Tibial nerve (tissue), 4 donors: ENCODE measurements at regions not wholly inside any gene's neighbourhood (a gene's known extent, or its start where the extent isn't known, plus 50 kb on each side); places are given as distances from the start of the nearest gene placed in this dataset.
"Not testable (repeated sequence)": the region's sequence is repeated elsewhere in the genome, so short reads cannot be mapped to it uniquely, and the experiment has no call there.

Experiments used
- DNase-seq, 2 donors: peaks; one replicate each; pipeline ENCODE4 v3.0.0-alpha.2; 2019; ENCODE audit warnings: low spot score in 2 of 2
- H3K27ac ChIP-seq, 4 donors: fragments of 200-600 bp; sonication (generic) in 3 of 4; one replicate each; pipeline ENCODE4 v1.5.1; 2017 to 2019; ENCODE audit warnings: mild to moderate bottlenecking in 1 of 4
- H3K27me3 ChIP-seq, 2 donors: fragments of 200-600 bp; sonication (generic) in 1 of 2; one replicate each; pipeline versions ENCODE4 v1.5.1 to v1.6.0; 2017 to 2019
- H3K36me3 ChIP-seq, 3 donors: fragments of 200-600 bp; sonication (generic); one replicate each; pipeline ENCODE4 v1.5.1; 2018 to 2019
- H3K4me1 ChIP-seq, 4 donors: fragments of 200-600 bp; sonication (generic) in 3 of 4; one replicate each; pipeline ENCODE4 v1.5.1; 2017 to 2019
- H3K4me3 ChIP-seq, 4 donors: fragments of 200-600 bp; sonication (generic) in 3 of 4; one replicate each; pipeline ENCODE4 v1.5.1; 2017 to 2019; ENCODE audit warnings: mild to moderate bottlenecking in 1 of 4, moderate library complexity in 1 of 4
- H3K9me3 ChIP-seq, 4 donors: fragments of 200-600 bp; sonication (generic) in 3 of 4; one replicate each; pipeline ENCODE4 v1.5.1; 2017 to 2019
- EP300 ChIP-seq, 2 donors: sonication (generic); formaldehyde crosslinking; IDR thresholded peaks; one replicate each; pipeline ENCODE4 v1.6.1; 2017; ENCODE audit warnings: antibody characterized with exemption in 2 of 2, mild to moderate bottlenecking in 1 of 2
- POLR2A ChIP-seq, 2 donors: fragments of 450-650 bp; IDR thresholded peaks; one replicate each; pipeline ENCODE4 v1.6.1; 2017; ENCODE audit warnings: antibody characterized with exemption in 2 of 2, mild to moderate bottlenecking in 2 of 2, moderate library complexity in 2 of 2
- WGBS, 2 donors: methylation state at CpG; one replicate each; pipeline ENCODE4 v1.1.5; 2018; 5-methylcytosine and 5-hydroxymethylcytosine counted together
- TF ChIP-seq, protein P1 (sequence below), 5 experiments: fragments of 200-600 bp in 3 of 5; fragments of 450-650 bp in 2 of 5; sonication (generic) in 3 of 5; IDR thresholded peaks; one replicate each; pipeline ENCODE4 v1.5.1; 2016 to 2019; ENCODE audit warnings: antibody characterized with exemption in 5 of 5, mild to moderate bottlenecking in 3 of 5, moderate library complexity in 2 of 5

DNA sequence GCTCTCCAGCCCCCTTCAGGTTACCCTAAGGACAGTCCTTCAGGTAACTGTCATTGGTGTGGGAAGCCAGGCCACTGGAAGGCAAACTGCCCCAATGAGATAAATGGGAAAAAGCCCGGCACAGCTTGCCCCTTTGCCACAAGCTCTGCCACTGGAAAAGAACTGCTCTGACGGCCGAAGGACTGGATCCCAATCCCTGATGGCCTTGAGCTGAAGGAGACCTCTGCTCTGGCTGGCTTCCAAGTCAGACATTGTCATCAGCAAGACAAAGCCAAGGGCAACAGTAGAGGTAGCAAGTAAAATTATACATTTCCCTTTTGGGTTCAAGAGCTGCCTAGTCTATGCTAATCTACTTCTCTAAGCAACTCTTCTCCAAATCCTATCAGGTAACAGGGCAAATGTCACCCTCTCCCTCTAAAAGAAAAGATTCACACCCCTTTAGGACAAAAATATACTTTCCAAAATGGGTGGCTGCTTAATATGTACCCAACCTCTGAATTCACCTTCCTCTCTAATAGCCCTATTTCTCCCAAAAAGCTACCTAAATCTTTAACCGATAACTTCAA, 145.8 kb downstream of the ADSS2 start:
- WGBS, 2 donors, result 86 to 88% methylated on average over 4 of the region's 4 CpGs
- H3K36me3 ChIP-seq, result no peaks in the 10 kb centered on the region
- no peak overlapping the region for H3K4me3 ChIP-seq
- DNase-seq, result no peak
- H3K4me1 ChIP-seq, result peaks cover 0 to 15% (median 0%) of the 10 kb centered on the region in 4 donors
- no peak overlapping the region for H3K27ac ChIP-seq
- TF ChIP-seq POLR2A (IDR thresholded peaks at IDR 0.05), result no peak
- no peak for TF ChIP-seq EP300 (IDR thresholded peaks at IDR 0.05)
- TF ChIP-seq, protein P1, sequence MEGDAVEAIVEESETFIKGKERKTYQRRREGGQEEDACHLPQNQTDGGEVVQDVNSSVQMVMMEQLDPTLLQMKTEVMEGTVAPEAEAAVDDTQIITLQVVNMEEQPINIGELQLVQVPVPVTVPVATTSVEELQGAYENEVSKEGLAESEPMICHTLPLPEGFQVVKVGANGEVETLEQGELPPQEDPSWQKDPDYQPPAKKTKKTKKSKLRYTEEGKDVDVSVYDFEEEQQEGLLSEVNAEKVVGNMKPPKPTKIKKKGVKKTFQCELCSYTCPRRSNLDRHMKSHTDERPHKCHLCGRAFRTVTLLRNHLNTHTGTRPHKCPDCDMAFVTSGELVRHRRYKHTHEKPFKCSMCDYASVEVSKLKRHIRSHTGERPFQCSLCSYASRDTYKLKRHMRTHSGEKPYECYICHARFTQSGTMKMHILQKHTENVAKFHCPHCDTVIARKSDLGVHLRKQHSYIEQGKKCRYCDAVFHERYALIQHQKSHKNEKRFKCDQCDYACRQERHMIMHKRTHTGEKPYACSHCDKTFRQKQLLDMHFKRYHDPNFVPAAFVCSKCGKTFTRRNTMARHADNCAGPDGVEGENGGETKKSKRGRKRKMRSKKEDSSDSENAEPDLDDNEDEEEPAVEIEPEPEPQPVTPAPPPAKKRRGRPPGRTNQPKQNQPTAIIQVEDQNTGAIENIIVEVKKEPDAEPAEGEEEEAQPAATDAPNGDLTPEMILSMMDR (IDR thresholded peaks at IDR 0.05), result no peak
- H3K9me3 ChIP-seq, result no peaks in the 10 kb centered on the region
- H3K27me3 ChIP-seq, result no peaks in the 10 kb centered on the region

GRCh38 chr1:244306544-244306943, 145.2 kb downstream of the ADSS2 start:
- Histone ChIP-seq H3K36me3 (no peaks in the 10 kb centered on the region), H3K27me3 (no peaks in the 10 kb centered on the region), H3K27ac (no peak overlapping the region), H3K9me3 (no peaks in the 10 kb centered on the region), H3K4me3 (no peak overlapping the region), H3K4me1 (peaks cover 0 to 15% (median 0%) of the 10 kb centered on the region in 4 donors)
- no peak for TF ChIP-seq EP300 (IDR thresholded peaks at IDR 0.05)
- TF ChIP-seq POLR2A (IDR thresholded peaks at IDR 0.05), result no peak
- TF ChIP-seq, protein P1 (IDR thresholded peaks at IDR 0.05), result no peak
- 91 to 98% methylated on average over 2 of the region's 2 CpGs for WGBS, 2 donors
- no peak for DNase-seq

DNA sequence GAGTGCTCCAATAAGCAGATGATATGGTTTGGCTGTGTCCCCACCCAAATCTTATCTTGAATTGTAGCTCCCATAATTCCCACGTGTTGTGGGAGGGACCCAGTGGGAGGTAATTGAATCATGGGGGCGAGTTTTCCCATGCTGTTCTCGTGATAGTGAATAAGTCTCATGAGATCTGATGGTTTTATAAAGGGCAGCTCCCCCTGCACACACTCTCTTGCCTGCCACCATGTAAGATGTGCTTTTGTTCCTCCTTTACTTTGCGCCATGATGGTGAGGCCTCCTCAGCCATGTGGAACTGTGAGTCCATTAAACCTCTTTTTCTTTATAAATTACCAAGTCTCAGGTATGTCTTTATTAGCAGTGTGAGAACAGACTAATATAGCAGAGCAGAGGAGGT, 142.5 kb downstream of the ADSS2 start:
- not testable (repeated sequence) for H3K4me1 ChIP-seq, H3K9me3 ChIP-seq, H3K27me3 ChIP-seq, H3K36me3 ChIP-seq, H3K4me3 ChIP-seq, DNase-seq, H3K27ac ChIP-seq
- WGBS, 2 donors, result 88 to 91% methylated on average over 4 of the region's 4 CpGs

DNA sequence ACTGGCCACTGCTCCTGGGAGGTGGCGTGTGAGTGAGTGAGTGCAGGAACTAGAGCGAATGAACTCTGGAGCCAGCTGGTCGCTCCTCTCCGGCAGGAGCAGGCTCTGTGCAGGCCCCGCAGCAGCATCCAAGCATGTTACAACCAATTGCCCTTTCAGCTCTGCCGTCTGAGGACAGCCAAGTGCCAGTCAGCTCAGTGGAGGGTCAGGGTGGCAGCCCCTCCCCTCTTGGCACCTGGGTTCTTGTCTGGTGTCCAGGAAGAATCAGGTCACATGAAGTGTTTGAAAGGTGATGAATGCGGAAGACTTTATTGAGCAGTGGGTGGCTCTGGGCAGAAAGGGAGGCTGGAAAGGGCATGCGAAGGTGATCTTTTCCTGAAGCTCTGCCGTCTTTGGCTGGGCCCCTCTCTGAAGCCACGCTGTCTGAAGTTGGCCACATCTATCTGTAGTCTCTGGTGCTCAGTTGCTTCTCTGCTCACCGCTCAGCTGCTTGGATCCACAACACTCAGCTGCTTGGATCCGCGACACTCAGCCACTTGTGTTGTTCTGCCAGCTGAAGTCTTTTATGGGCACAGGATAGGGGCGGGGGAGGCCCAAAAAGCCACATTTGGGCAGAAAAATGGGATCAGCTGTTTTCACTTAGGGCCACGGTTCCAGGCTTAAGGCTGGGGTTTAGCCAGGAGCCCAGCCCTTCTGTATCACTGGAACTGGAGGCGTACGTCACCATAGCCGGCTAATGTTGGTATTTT, 139.8 kb downstream of the ADSS2 start:
- H3K9me3 ChIP-seq, result no peaks in the 10 kb centered on the region
- no peaks in the 10 kb centered on the region for H3K27me3 ChIP-seq
- WGBS, 2 donors, result 77 to 81% methylated on average over 18 of the region's 18 CpGs
- H3K4me1 ChIP-seq, result no peaks in the 10 kb centered on the region
- no peak overlapping the region for H3K4me3 ChIP-seq
- H3K27ac ChIP-seq, result no peak overlapping the region
- no peak for TF ChIP-seq EP300 (IDR thresholded peaks at IDR 0.05)
- TF ChIP-seq, protein P1 (IDR thresholded peaks at IDR 0.05), result no peak
- no peak for TF ChIP-seq POLR2A (IDR thresholded peaks at IDR 0.05)
- DNase-seq, result no peak
- no peaks in the 10 kb centered on the region for H3K36me3 ChIP-seq

DNA sequence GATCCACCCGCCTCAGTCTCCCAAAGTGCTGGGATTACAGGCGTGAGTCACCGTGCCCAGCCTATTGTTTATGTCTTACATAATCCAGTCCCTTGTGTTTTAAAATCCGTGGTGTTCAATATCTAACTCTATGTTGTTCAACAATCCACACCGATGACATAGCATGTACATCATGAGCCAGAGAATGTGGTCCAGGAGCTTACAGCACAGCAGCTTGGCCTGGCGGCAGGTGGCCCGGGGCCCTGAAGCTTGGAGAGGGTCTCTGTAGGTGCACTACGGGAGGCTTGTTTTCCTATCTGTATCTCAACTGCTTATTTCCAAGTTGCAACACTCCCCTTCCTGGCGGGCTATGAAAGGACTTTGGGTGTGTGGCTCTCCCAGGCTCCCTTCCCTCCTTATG, 138.4 kb downstream of the ADSS2 start:
- DNase-seq, result no peak
- Histone ChIP-seq H3K4me3 (no peak overlapping the region), H3K27ac (no peak overlapping the region), H3K36me3 (no peaks in the 10 kb centered on the region), H3K4me1 (no peaks in the 10 kb centered on the region), H3K9me3 (no peaks in the 10 kb centered on the region), H3K27me3 (no peaks in the 10 kb centered on the region)
- peak in 1 of 2 donors; percentile 16 for TF ChIP-seq EP300 (IDR thresholded peaks at IDR 0.05)
- TF ChIP-seq, protein P1 (IDR thresholded peaks at IDR 0.05), result no peak
- TF ChIP-seq POLR2A (IDR thresholded peaks at IDR 0.05), result no peak
- WGBS, 2 donors, result 87% methylated on average over 9 of the region's 9 CpGs
